Colonic mucosa (tissue), 4 donors: ENCODE measurements at regions not wholly inside any gene's neighbourhood (a gene's known extent, or its start where the extent isn't known, plus 50 kb on each side); places are given as distances from the start of the nearest gene placed in this dataset.
"Not testable (repeated sequence)": the region's sequence is repeated elsewhere in the genome, so short reads cannot be mapped to it uniquely, and the experiment has no call there.

Source experiments
- DNase-seq: peaks from one replicate; pipeline ENCODE4 v3.0.0-alpha.2; 2020
- H3K27ac ChIP-seq: fragments of 200-600 bp; one replicate; pipeline ENCODE4 v1.8.0; 2021
- H3K27me3 ChIP-seq: fragments of 200-600 bp; one replicate; pipeline ENCODE4 v1.8.0; 2021
- H3K36me3 ChIP-seq: fragments of 200-600 bp; one replicate; pipeline ENCODE4 v1.8.0; 2021
- H3K4me1 ChIP-seq: fragments of 200-600 bp; one replicate; pipeline ENCODE4 v1.8.0; 2021; ENCODE audit warnings: mild to moderate bottlenecking
- H3K4me3 ChIP-seq: fragments of 200-600 bp; one replicate; pipeline ENCODE4 v1.8.0; 2021
- H3K9ac ChIP-seq, 2 donors: one replicate each; pipeline ENCODE4 v1.7.0; 2013; ENCODE audit warnings: control low read depth in 2 of 2, low read depth in 2 of 2, low read length in 2 of 2
- H3K9me3 ChIP-seq: fragments of 200-600 bp; one replicate; pipeline ENCODE4 v1.8.0; 2021
- CTCF ChIP-seq: fragments of 200-600 bp; IDR thresholded peaks from one replicate; pipeline ENCODE4 v1.8.0; 2022; ENCODE audit warnings: antibody characterized with exemption, mild to moderate bottlenecking
- intact Hi-C: fragments of 100-400 bp; cut with DNase I; formaldehyde crosslinking; loops from one replicate; pipeline ENCODE4 v1.14.1; 2022
- donor health status: healthy.
- donor health status: DM: no; HTN: no; CAD: no.
- donor health status: DM: no; HTN: no; CAD: no.

GRCh38 chr10:23571884-23572283, 133.0 kb downstream of the OTUD1 start:
- Histone ChIP-seq H3K9ac (no peak overlapping the region), H3K4me1 (no peaks in the 10 kb centered on the region), H3K4me3 (no peak overlapping the region), H3K27ac (no peak overlapping the region), H3K27me3 (no peaks in the 10 kb centered on the region), H3K9me3 (no peaks in the 10 kb centered on the region), H3K36me3 (no peaks in the 10 kb centered on the region)
- DNase-seq = no peak
- no peak for TF ChIP-seq CTCF
- intact Hi-C loops = no loop called here

- H3K27me3 ChIP-seq = no peaks in the 10 kb centered on the region
- H3K36me3 ChIP-seq = no peaks in the 10 kb centered on the region
- intact Hi-C loops = no loop called here
- H3K9ac ChIP-seq = no peak overlapping the region
- no peak for TF ChIP-seq CTCF
- no peaks in the 10 kb centered on the region for H3K4me1 ChIP-seq
- no peaks in the 10 kb centered on the region for H3K9me3 ChIP-seq
- H3K27ac ChIP-seq = no peak overlapping the region
- H3K4me3 ChIP-seq = no peak overlapping the region
- no peak for DNase-seq
Measured at GRCh38 chr10:23581906-23582450, 143.1 kb downstream of the OTUD1 start.

- no peak for DNase-seq
- intact Hi-C loops = no loop called here
Measured at GRCh38 chr10:23584396-23584795, 145.5 kb downstream of the OTUD1 start.

GRCh38 chr10:23585186-23585585, 146.3 kb downstream of the OTUD1 start:
- H3K27me3 ChIP-seq = no peaks in the 10 kb centered on the region
- no peak for TF ChIP-seq CTCF
- H3K9ac ChIP-seq = no peak overlapping the region
- H3K27ac ChIP-seq = no peak overlapping the region
- DNase-seq = no peak
- no peaks in the 10 kb centered on the region for H3K36me3 ChIP-seq
- no peak overlapping the region for H3K4me3 ChIP-seq
- H3K4me1 ChIP-seq = no peaks in the 10 kb centered on the region
- intact Hi-C loops = no loop called here
- no peaks in the 10 kb centered on the region for H3K9me3 ChIP-seq

More at GRCh38 chr10:23584396-23584795, 145.5 kb downstream of the OTUD1 start:
- H3K27me3 ChIP-seq = no peaks in the 10 kb centered on the region
- no peak overlapping the region for H3K9ac ChIP-seq
- H3K4me3 ChIP-seq = no peak overlapping the region
- TF ChIP-seq CTCF = no peak
- H3K4me1 ChIP-seq = no peaks in the 10 kb centered on the region
- H3K36me3 ChIP-seq = no peaks in the 10 kb centered on the region
- no peaks in the 10 kb centered on the region for H3K9me3 ChIP-seq
- H3K27ac ChIP-seq = no peak overlapping the region

GRCh38 chr10:23585666-23586065, 146.8 kb downstream of the OTUD1 start:
- Histone ChIP-seq H3K4me3 (no peak overlapping the region), H3K27ac (no peak overlapping the region), H3K9me3 (no peaks in the 10 kb centered on the region), H3K36me3 (no peaks in the 10 kb centered on the region), H3K27me3 (no peaks in the 10 kb centered on the region), H3K9ac (no peak overlapping the region), H3K4me1 (no peaks in the 10 kb centered on the region)
- intact Hi-C loops = no loop called here
- TF ChIP-seq CTCF = no peak
- DNase-seq = no peak

GRCh38 chr10:23595278-23595677, 156.4 kb downstream of the OTUD1 start:
- H3K4me3 ChIP-seq, DNase-seq, H3K27me3 ChIP-seq, H3K27ac ChIP-seq, H3K9ac ChIP-seq, H3K9me3 ChIP-seq, H3K4me1 ChIP-seq, H3K36me3 ChIP-seq, intact Hi-C loops: not testable (repeated sequence)
